GM23338 (cell line): ENCODE measurements at regions not wholly inside any gene's neighbourhood (a gene's known extent, or its start where the extent isn't known, plus 50 kb on each side); places are given as distances from the start of the nearest gene placed in this dataset.

ENCODE experiments used
- ATAC-seq: fragments of 200-7000 bp; cut with Tn5 transposase; 3 replicates; pipeline ENCODE4 v1.9.1; 2020
- DNase-seq: peaks from one replicate; pipeline ENCODE4 v3.0.0-alpha.2; 2015; ENCODE audit warnings: low spot score
- H2AFZ ChIP-seq: fragments of 200-600 bp; sonication (generic); 2 replicates; pipeline ENCODE4 v1.8.0; 2016; ENCODE audit warnings: antibody characterized with exemption, mild to moderate bottlenecking, moderate library complexity
- H3F3A ChIP-seq: fragments of 200-600 bp; sonication (generic); replicated peaks from 2 replicates; pipeline ENCODE4 v1.8.0; 2017; ENCODE audit warnings: antibody characterized with exemption, mixed run types, low read depth
- H3K27ac ChIP-seq: fragments of 200-600 bp; sonication (generic); 2 replicates; pipeline ENCODE4 v1.6.1; 2016; ENCODE audit warnings: low read depth
- H3K27me3 ChIP-seq: fragments of 200-600 bp; sonication (generic); 2 replicates; pipeline ENCODE4 v1.8.0; 2016; ENCODE audit warnings: mild to moderate bottlenecking, mixed run types, moderate library complexity; ENCODE audit not compliant: insufficient read depth
- H3K36me3 ChIP-seq: fragments of 200-600 bp; sonication (generic); 2 replicates; pipeline ENCODE4 v1.8.0; 2016; ENCODE audit warnings: mild to moderate bottlenecking; ENCODE audit not compliant: insufficient read depth
- H3K4me1 ChIP-seq: fragments of 200-600 bp; sonication (generic); 2 replicates; pipeline ENCODE4 v1.8.0; 2016; ENCODE audit warnings: mild to moderate bottlenecking, moderate library complexity; ENCODE audit not compliant: insufficient read depth
- H3K4me2 ChIP-seq: fragments of 200-600 bp; sonication (generic); 2 replicates; pipeline ENCODE4 v1.7.1; 2017; ENCODE audit warnings: mixed run types
- H3K4me3 ChIP-seq: fragments of 200-600 bp; sonication (generic); 2 replicates; pipeline ENCODE4 v1.6.1; 2016; ENCODE audit warnings: mixed run types
- H3K79me2 ChIP-seq: fragments of 200-600 bp; sonication (generic); replicated peaks from 2 replicates; pipeline ENCODE4 v1.8.0; 2017; ENCODE audit warnings: mild to moderate bottlenecking; ENCODE audit not compliant: insufficient read depth
- H3K9me2 ChIP-seq: fragments of 200-600 bp; sonication (generic); 2 replicates; pipeline ENCODE4 v1.8.0; 2017; ENCODE audit not compliant: insufficient read depth
- H4K20me1 ChIP-seq: fragments of 200-600 bp; sonication (generic); replicated peaks from 2 replicates; pipeline ENCODE4 v1.8.0; 2017; ENCODE audit warnings: mild to moderate bottlenecking; ENCODE audit not compliant: insufficient read depth
- H3K27ac Mint-ChIP-seq: 2 replicates; pipeline ENCODE4 v1.8.0; 2020; ENCODE audit warnings: inconsistent platforms, mild to moderate bottlenecking, moderate library complexity, mixed read lengths
- H3K27me3 Mint-ChIP-seq: 3 replicates; pipeline ENCODE4 v1.8.0; 2022; ENCODE audit warnings: low read depth, mild to moderate bottlenecking, moderate library complexity, mixed read lengths, inconsistent platforms; ENCODE audit not compliant: insufficient read depth, poor library complexity
- H3K36me3 Mint-ChIP-seq: 3 replicates; pipeline ENCODE4 v1.8.0; 2021; ENCODE audit warnings: low read depth, mild to moderate bottlenecking, inconsistent platforms, moderate library complexity, mixed read lengths
- H3K4me1 Mint-ChIP-seq: 3 replicates; pipeline ENCODE4 v1.8.0; 2020; ENCODE audit warnings: mild to moderate bottlenecking, inconsistent platforms, mixed read lengths
- H3K4me3 Mint-ChIP-seq: 3 replicates; pipeline ENCODE4 v1.8.0; 2021; ENCODE audit warnings: moderate library complexity, mild to moderate bottlenecking, inconsistent platforms, mixed read lengths
- H3K9me3 Mint-ChIP-seq: 3 replicates; pipeline ENCODE4 v1.8.0; 2020; ENCODE audit warnings: moderate library complexity, mild to moderate bottlenecking, inconsistent platforms, mixed read lengths
- CREB1 ChIP-seq: fragments of 250-450 bp; sonication (Bioruptor Pico); IDR thresholded peaks from 2 replicates; pipeline ENCODE4 v1.5.0; 2020; ENCODE audit warnings: low read depth, mild to moderate bottlenecking, moderate library complexity
- ETS1 ChIP-seq: IDR thresholded peaks from 2 replicates; pipeline ENCODE4 v1.6.1; 2016; ENCODE audit warnings: antibody characterized with exemption
- JUNB ChIP-seq: IDR thresholded peaks from one replicate; pipeline ENCODE4 v1.6.1; 2016; ENCODE audit warnings: antibody characterized with exemption; ENCODE audit not compliant: unreplicated experiment
- NANOG ChIP-seq: IDR thresholded peaks from 2 replicates; pipeline ENCODE4 v1.6.1; 2016; ENCODE audit warnings: antibody characterized with exemption, borderline replicate concordance
- ZNF114 ChIP-seq: fragments of 250-450 bp; sonication (Bioruptor Pico); IDR thresholded peaks from 2 replicates; pipeline ENCODE4 v1.5.0; 2020; ENCODE audit warnings: mild to moderate bottlenecking, moderate library complexity
- ZNF331 ChIP-seq: fragments of 250-450 bp; sonication (Bioruptor Pico); IDR thresholded peaks from 2 replicates; pipeline ENCODE4 v1.5.0; 2020; ENCODE audit warnings: low read depth, mild to moderate bottlenecking, moderate library complexity
- ZNF462 ChIP-seq: fragments of 250-450 bp; sonication (Bioruptor Pico); IDR thresholded peaks from 2 replicates; pipeline ENCODE4 v1.5.0; 2020; ENCODE audit warnings: mild to moderate bottlenecking, moderate library complexity
- TF ChIP-seq, protein P1 (sequence below), 2 experiments: fragments of 200-600 bp in 1 of 2; sonication (generic) in 1 of 2; conservative IDR thresholded peaks; 2 replicates each; pipeline versions ENCODE4 v1.5.1 to v1.6.1; 2016 to 2017; ENCODE audit warnings: antibody characterized with exemption in 2 of 2, low read depth in 2 of 2, mild to moderate bottlenecking in 2 of 2, moderate library complexity in 1 of 2
- TF ChIP-seq, protein P2 (sequence below): IDR thresholded peaks from one replicate; pipeline ENCODE4 v1.6.1; 2018; ENCODE audit warnings: antibody characterized with exemption; ENCODE audit not compliant: unreplicated experiment

- TF ChIP-seq ZNF331: no peak
- TF ChIP-seq CREB1 (CRISPR knock-in tag): no peak
- TF ChIP-seq, protein P1, sequence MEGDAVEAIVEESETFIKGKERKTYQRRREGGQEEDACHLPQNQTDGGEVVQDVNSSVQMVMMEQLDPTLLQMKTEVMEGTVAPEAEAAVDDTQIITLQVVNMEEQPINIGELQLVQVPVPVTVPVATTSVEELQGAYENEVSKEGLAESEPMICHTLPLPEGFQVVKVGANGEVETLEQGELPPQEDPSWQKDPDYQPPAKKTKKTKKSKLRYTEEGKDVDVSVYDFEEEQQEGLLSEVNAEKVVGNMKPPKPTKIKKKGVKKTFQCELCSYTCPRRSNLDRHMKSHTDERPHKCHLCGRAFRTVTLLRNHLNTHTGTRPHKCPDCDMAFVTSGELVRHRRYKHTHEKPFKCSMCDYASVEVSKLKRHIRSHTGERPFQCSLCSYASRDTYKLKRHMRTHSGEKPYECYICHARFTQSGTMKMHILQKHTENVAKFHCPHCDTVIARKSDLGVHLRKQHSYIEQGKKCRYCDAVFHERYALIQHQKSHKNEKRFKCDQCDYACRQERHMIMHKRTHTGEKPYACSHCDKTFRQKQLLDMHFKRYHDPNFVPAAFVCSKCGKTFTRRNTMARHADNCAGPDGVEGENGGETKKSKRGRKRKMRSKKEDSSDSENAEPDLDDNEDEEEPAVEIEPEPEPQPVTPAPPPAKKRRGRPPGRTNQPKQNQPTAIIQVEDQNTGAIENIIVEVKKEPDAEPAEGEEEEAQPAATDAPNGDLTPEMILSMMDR (conservative IDR thresholded peaks at IDR 0.05; ENCODE audit: low read depth in 2 of 2): no peak
- TF ChIP-seq ZNF114 (CRISPR knock-in tag): no peak
- TF ChIP-seq JUNB: no peak
- TF ChIP-seq, protein P2, sequence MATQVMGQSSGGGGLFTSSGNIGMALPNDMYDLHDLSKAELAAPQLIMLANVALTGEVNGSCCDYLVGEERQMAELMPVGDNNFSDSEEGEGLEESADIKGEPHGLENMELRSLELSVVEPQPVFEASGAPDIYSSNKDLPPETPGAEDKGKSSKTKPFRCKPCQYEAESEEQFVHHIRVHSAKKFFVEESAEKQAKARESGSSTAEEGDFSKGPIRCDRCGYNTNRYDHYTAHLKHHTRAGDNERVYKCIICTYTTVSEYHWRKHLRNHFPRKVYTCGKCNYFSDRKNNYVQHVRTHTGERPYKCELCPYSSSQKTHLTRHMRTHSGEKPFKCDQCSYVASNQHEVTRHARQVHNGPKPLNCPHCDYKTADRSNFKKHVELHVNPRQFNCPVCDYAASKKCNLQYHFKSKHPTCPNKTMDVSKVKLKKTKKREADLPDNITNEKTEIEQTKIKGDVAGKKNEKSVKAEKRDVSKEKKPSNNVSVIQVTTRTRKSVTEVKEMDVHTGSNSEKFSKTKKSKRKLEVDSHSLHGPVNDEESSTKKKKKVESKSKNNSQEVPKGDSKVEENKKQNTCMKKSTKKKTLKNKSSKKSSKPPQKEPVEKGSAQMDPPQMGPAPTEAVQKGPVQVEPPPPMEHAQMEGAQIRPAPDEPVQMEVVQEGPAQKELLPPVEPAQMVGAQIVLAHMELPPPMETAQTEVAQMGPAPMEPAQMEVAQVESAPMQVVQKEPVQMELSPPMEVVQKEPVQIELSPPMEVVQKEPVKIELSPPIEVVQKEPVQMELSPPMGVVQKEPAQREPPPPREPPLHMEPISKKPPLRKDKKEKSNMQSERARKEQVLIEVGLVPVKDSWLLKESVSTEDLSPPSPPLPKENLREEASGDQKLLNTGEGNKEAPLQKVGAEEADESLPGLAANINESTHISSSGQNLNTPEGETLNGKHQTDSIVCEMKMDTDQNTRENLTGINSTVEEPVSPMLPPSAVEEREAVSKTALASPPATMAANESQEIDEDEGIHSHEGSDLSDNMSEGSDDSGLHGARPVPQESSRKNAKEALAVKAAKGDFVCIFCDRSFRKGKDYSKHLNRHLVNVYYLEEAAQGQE: no peak
- TF ChIP-seq NANOG: no peak
These were observed 162.2 kb downstream of the RASSF9 start (continued) for GRCh38 chr12:85673921-85674420.

GRCh38 chr12:85676816-85677749, 159.1 kb downstream of the RASSF9 start:
- Mint-ChIP-seq H3K9me3 (peaks cover 25% of the 10 kb centered on the region), H3K4me3 (no peak overlapping the region), H3K27me3 (no peaks in the 10 kb centered on the region), H3K27ac (no peak overlapping the region), H3K36me3 (peaks cover 14% of the 10 kb centered on the region), H3K4me1 (no peaks in the 10 kb centered on the region)
- H3K9me2 ChIP-seq: no peaks in the 10 kb centered on the region
- H3K27me3 ChIP-seq: no peaks in the 10 kb centered on the region
- H3K4me3 ChIP-seq: no peak overlapping the region
- no peak overlapping the region for H2AFZ ChIP-seq
- ATAC-seq (no peak), DNase-seq (no peak)
- H3K27ac ChIP-seq: no peak overlapping the region
- no peaks in the 10 kb centered on the region; the same call in 1 of the 2 replicates for H3K36me3 ChIP-seq
- no peaks in the 10 kb centered on the region for H3K79me2 ChIP-seq
- H3K4me2 ChIP-seq: no peak overlapping the region
- H3F3A ChIP-seq: no peaks in the 10 kb centered on the region
- H4K20me1 ChIP-seq: no peaks in the 10 kb centered on the region
- H3K4me1 ChIP-seq: no peaks in the 10 kb centered on the region
- TF ChIP-seq ZNF462 (CRISPR knock-in tag) (no peak), ETS1 (no peak)
